SK-N-SH treated with all-trans-retinoic acid at 6 μM for 48 hours (cell line): ENCODE measurements at regions not wholly inside any gene's neighbourhood (a gene's known extent, or its start where the extent isn't known, plus 50 kb on each side); places are given as distances from the start of the nearest gene placed in this dataset.

ENCODE experiments used
- BACH2 ChIP-seq: fragments of 250-450 bp; sonication (Bioruptor Pico); IDR thresholded peaks from 2 replicates; pipeline ENCODE4 v1.9.0; 2021; ENCODE audit warnings: mild to moderate bottlenecking, borderline replicate concordance
- CREB5 ChIP-seq: fragments of 250-450 bp; sonication (Bioruptor Pico); IDR thresholded peaks from 2 replicates; pipeline ENCODE4 v1.5.1; 2020; ENCODE audit warnings: low read depth, mild to moderate bottlenecking, moderate library complexity
- CSDC2 ChIP-seq: fragments of 250-450 bp; sonication (Bioruptor Pico); IDR thresholded peaks from 2 replicates; pipeline ENCODE4 v1.5.0; 2020; ENCODE audit warnings: mild to moderate bottlenecking, moderate library complexity
- ESRRG ChIP-seq: fragments of 250-450 bp; sonication (Bioruptor Pico); IDR thresholded peaks from 2 replicates; pipeline ENCODE4 v1.6.1; 2021; ENCODE audit warnings: mild to moderate bottlenecking
- GLIS3 ChIP-seq: fragments of 250-450 bp; sonication (Bioruptor Pico); IDR thresholded peaks from 2 replicates; pipeline ENCODE4 v1.5.0; 2020; ENCODE audit warnings: mild to moderate bottlenecking, moderate library complexity
- ISL1 ChIP-seq: fragments of 250-450 bp; sonication (Bioruptor Pico); IDR thresholded peaks from 2 replicates; pipeline ENCODE4 v2.1.2; 2022; ENCODE audit warnings: mild to moderate bottlenecking, moderate library complexity
- PATZ1 ChIP-seq: fragments of 250-450 bp; sonication (Bioruptor Pico); IDR thresholded peaks from 2 replicates; pipeline ENCODE4 v1.8.0; 2020; ENCODE audit warnings: mild to moderate bottlenecking, moderate library complexity, borderline replicate concordance
- POU6F1 ChIP-seq: fragments of 250-450 bp; sonication (Bioruptor Pico); IDR thresholded peaks from 2 replicates; pipeline ENCODE4 v1.8.0; 2021; ENCODE audit warnings: low read depth, mild to moderate bottlenecking, moderate library complexity, borderline replicate concordance
- SNAI2 ChIP-seq: fragments of 250-450 bp; sonication (Bioruptor Pico); IDR thresholded peaks from 2 replicates; pipeline ENCODE4 v1.5.0; 2020; ENCODE audit warnings: mild to moderate bottlenecking, moderate library complexity
- TCF4 ChIP-seq: fragments of 250-450 bp; sonication (Bioruptor Pico); IDR thresholded peaks from 2 replicates; pipeline ENCODE4 v1.8.0; 2021; ENCODE audit warnings: mild to moderate bottlenecking, moderate library complexity, borderline replicate concordance
- TSHZ2 ChIP-seq: fragments of 250-450 bp; sonication (Bioruptor Pico); IDR thresholded peaks from 2 replicates; pipeline ENCODE4 v1.5.0; 2020; ENCODE audit warnings: mild to moderate bottlenecking, moderate library complexity
- ZFP3 ChIP-seq: fragments of 250-450 bp; sonication (Bioruptor Pico); IDR thresholded peaks from 2 replicates; pipeline ENCODE4 v1.5.0; 2020; ENCODE audit warnings: mild to moderate bottlenecking, moderate library complexity
- ZFP30 ChIP-seq: fragments of 450-650 bp; formaldehyde crosslinking; IDR thresholded peaks from 2 replicates; pipeline ENCODE4 v1.5.0; 2022; ENCODE audit warnings: mild to moderate bottlenecking, moderate library complexity
- ZNF70 ChIP-seq: fragments of 450-650 bp; formaldehyde crosslinking; IDR thresholded peaks from 2 replicates; pipeline ENCODE4 v1.5.0; 2020; ENCODE audit warnings: mild to moderate bottlenecking, moderate library complexity

GRCh38 chr3:182609575-182610156 lies 183.6 kb upstream of the ATP11B start:
- no peak for TF ChIP-seq BACH2 (CRISPR knock-in tag)
- no peak for TF ChIP-seq ZNF70
- TF ChIP-seq ISL1 (CRISPR knock-in tag): peak; percentile 69
- no peak for TF ChIP-seq ZFP30
- no peak for TF ChIP-seq TCF4 (CRISPR knock-in tag)
- TF ChIP-seq POU6F1 (CRISPR knock-in tag): no peak
- no peak for TF ChIP-seq CREB5 (CRISPR knock-in tag)
- no peak for TF ChIP-seq ESRRG (CRISPR knock-in tag)
- TF ChIP-seq ZFP3: no peak
- no peak for TF ChIP-seq SNAI2
- TF ChIP-seq TSHZ2: no peak
- TF ChIP-seq GLIS3 (CRISPR knock-in tag): no peak
- TF ChIP-seq CSDC2: no peak
- no peak for TF ChIP-seq PATZ1
